CD14-positive monocyte (primary cell): ENCODE measurements at regions not wholly inside any gene's neighbourhood (a gene's known extent, or its start where the extent isn't known, plus 50 kb on each side); places are given as distances from the start of the nearest gene placed in this dataset.

Source experiments
- DNase-seq, 3 donors: peaks; one replicate each; pipeline ENCODE4 v3.0.0-alpha.2; 2011 to 2022
- H2AFZ ChIP-seq: 2 replicates; pipeline ENCODE4 v1.6.0; 2012; ENCODE audit warnings: mild to moderate bottlenecking, low read depth, low read length, inconsistent platforms; ENCODE audit not compliant: insufficient read depth, poor library complexity, severe bottlenecking
- H3K27ac ChIP-seq, 2 donors: 1 replicate in 1 of 2; 2 replicates in 1 of 2; pipeline ENCODE4 v1.5.1; 2012 to 2013; ENCODE audit warnings: low read length in 2 of 2, control low read depth in 1 of 2, inconsistent platforms in 1 of 2, low read depth in 1 of 2, mild to moderate bottlenecking in 1 of 2
- H3K27me3 ChIP-seq, 2 donors: one replicate each; pipeline versions ENCODE4 v1.6.0 to v1.6.1; 2011 to 2013; ENCODE audit warnings: low read length in 2 of 2; ENCODE audit not compliant: control insufficient read depth in 2 of 2, insufficient read depth in 2 of 2
- H3K36me3 ChIP-seq, 2 donors: replicated peaks in 1 of 2; 1 replicate in 1 of 2; 2 replicates in 1 of 2; pipeline versions ENCODE4 v1.5.1 to v1.6.1; 2012 to 2013; ENCODE audit warnings: low read length in 2 of 2, control low read depth in 1 of 2, inconsistent platforms in 1 of 2, mild to moderate bottlenecking in 1 of 2; ENCODE audit not compliant: insufficient read depth in 2 of 2, control insufficient read depth in 1 of 2
- H3K4me1 ChIP-seq, 2 donors: 1 replicate in 1 of 2; 2 replicates in 1 of 2; pipeline versions ENCODE4 v1.5.1 to v1.6.1; 2012 to 2013; ENCODE audit warnings: low read length in 2 of 2, control low read depth in 1 of 2, inconsistent platforms in 1 of 2, mild to moderate bottlenecking in 1 of 2, moderate library complexity in 1 of 2; ENCODE audit not compliant: insufficient read depth in 2 of 2, control insufficient read depth in 1 of 2
- H3K4me2 ChIP-seq: replicated peaks from 2 replicates; pipeline ENCODE3; 2012; ENCODE audit warnings: low read length, moderate library complexity, mild to moderate bottlenecking; ENCODE audit not compliant: poor library complexity, severe bottlenecking; ENCODE audit errors: extremely low read depth
- H3K4me3 ChIP-seq, 3 experiments: fragments of 200-600 bp in 1 of 3; sonication (generic) in 1 of 3; replicated peaks in 1 of 3; 1 replicate in 2 of 3; 2 replicates in 1 of 3; pipeline ENCODE4 v1.5.1; 2011 to 2013; ENCODE audit warnings: low read length in 3 of 3, mild to moderate bottlenecking in 3 of 3, control low read depth in 2 of 3, low read depth in 2 of 3, inconsistent platforms in 1 of 3, moderate library complexity in 1 of 3
- H3K79me2 ChIP-seq: 2 replicates; pipeline ENCODE4 v1.6.0; 2012; ENCODE audit warnings: mild to moderate bottlenecking, control low read depth, inconsistent platforms, low read length, moderate library complexity; ENCODE audit not compliant: insufficient read depth
- H3K9ac ChIP-seq: 2 replicates; pipeline ENCODE4 v1.6.0; 2017; ENCODE audit warnings: low read length, mild to moderate bottlenecking; ENCODE audit not compliant: insufficient read depth, poor library complexity, severe bottlenecking
- H3K9me3 ChIP-seq, 2 donors: replicated peaks in 1 of 2; 1 replicate in 1 of 2; 2 replicates in 1 of 2; pipeline versions ENCODE4 v1.5.1 to v1.6.1; 2012 to 2013; ENCODE audit warnings: low read length in 2 of 2, control low read depth in 1 of 2; ENCODE audit not compliant: control insufficient read depth in 1 of 2, insufficient read depth in 1 of 2
- H4K20me1 ChIP-seq: 2 replicates; pipeline ENCODE4 v1.6.0; 2012; ENCODE audit warnings: mild to moderate bottlenecking, low read length, control low read depth, moderate library complexity; ENCODE audit not compliant: insufficient read depth
- H3K27ac Mint-ChIP-seq, 7 donors: one replicate each; pipeline ENCODE4 v1.8.0; 2020; ENCODE audit warnings: mild to moderate bottlenecking in 7 of 7, mixed read lengths in 7 of 7, moderate library complexity in 6 of 7, inconsistent platforms in 2 of 7
- H3K27me3 Mint-ChIP-seq, 3 donors: one replicate each; pipeline ENCODE4 v1.8.0; 2021 to 2022; ENCODE audit warnings: low read depth in 3 of 3, mild to moderate bottlenecking in 3 of 3, mixed read lengths in 3 of 3, moderate library complexity in 3 of 3, inconsistent platforms in 1 of 3
- H3K36me3 Mint-ChIP-seq, 2 donors: one replicate each; pipeline ENCODE4 v1.8.0; 2020; ENCODE audit warnings: mixed read lengths in 2 of 2, inconsistent platforms in 1 of 2, mild to moderate bottlenecking in 1 of 2
- H3K4me1 Mint-ChIP-seq: one replicate; pipeline ENCODE4 v1.8.0; 2020; ENCODE audit warnings: mild to moderate bottlenecking, mixed read lengths
- H3K4me3 Mint-ChIP-seq, 2 donors: one replicate each; pipeline ENCODE4 v1.8.0; 2020; ENCODE audit warnings: mild to moderate bottlenecking in 2 of 2, mixed read lengths in 2 of 2, moderate library complexity in 1 of 2
- H3K9me3 Mint-ChIP-seq, 7 donors: one replicate each; pipeline ENCODE4 v1.8.0; 2020 to 2022; ENCODE audit warnings: mixed read lengths in 7 of 7, mild to moderate bottlenecking in 6 of 7, moderate library complexity in 6 of 7, inconsistent platforms in 2 of 7
- CTCF ChIP-seq: fragments of 200-600 bp; IDR thresholded peaks from one replicate; pipeline ENCODE4 v1.8.0; 2022; ENCODE audit warnings: antibody characterized with exemption, mild to moderate bottlenecking
- WGBS: methylation state at CpG from one replicate; pipeline ENCODE4 v1.1.5; 2013; ENCODE audit warnings: missing lambda C conversion rate; ENCODE audit not compliant: insufficient coverage; 5-methylcytosine and 5-hydroxymethylcytosine counted together
- intact Hi-C, 2 donors: fragments of 100-400 bp; cut with micrococcal nuclease; formaldehyde crosslinking; loops; one replicate each; pipeline versions ENCODE4 v1.15.0 to v1.15.1; 2023

- Histone ChIP-seq H3K27ac (no peak overlapping the region), H3K4me2 (no peak overlapping the region), H3K4me1 (no peaks in the 10 kb centered on the region), H3K79me2 (no peaks in the 10 kb centered on the region), H4K20me1 (no peaks in the 10 kb centered on the region), H3K9ac (no peak overlapping the region), H3K4me3 (no peak overlapping the region), H3K36me3 (no peaks in the 10 kb centered on the region), H3K27me3 (no peaks in the 10 kb centered on the region), H3K9me3 (no peaks in the 10 kb centered on the region), H2AFZ (no peak overlapping the region)
- DNase-seq: no peak
- H3K9me3 Mint-ChIP-seq: peaks cover 0 to 6% (median 1%) of the 10 kb centered on the region in 7 donors
- no peak overlapping the region for H3K4me3 Mint-ChIP-seq
- WGBS: 80% methylated on average over 1 of the region's 1 CpG
- H3K27me3 Mint-ChIP-seq: peaks cover 0 to 8% (median 2%) of the 10 kb centered on the region in 3 donors
- no peak for TF ChIP-seq CTCF
- peak overlapping the region in 1 of 7 donors; percentile 50 for H3K27ac Mint-ChIP-seq
- intact Hi-C loops: no loop called here
- no peaks in the 10 kb centered on the region for H3K36me3 Mint-ChIP-seq
- H3K4me1 Mint-ChIP-seq: no peaks in the 10 kb centered on the region
Measured at GRCh38 chr4:14894392-14895292, 107.6 kb upstream of the CPEB2 start.

GRCh38 chr4:14896656-14897175 lies 105.6 kb upstream of the CPEB2 start:
- Mint-ChIP-seq H3K27me3 (peaks cover 0 to 8% (median 2%) of the 10 kb centered on the region in 3 donors), H3K9me3 (peaks cover 0 to 6% (median 1%) of the 10 kb centered on the region in 7 donors)

More at GRCh38 chr4:14896656-14897175, 105.6 kb upstream of the CPEB2 start:
- H3K4me1 Mint-ChIP-seq: no peaks in the 10 kb centered on the region
- 100% methylated on average over 2 of the region's 2 CpGs for WGBS
- no peaks in the 10 kb centered on the region for H3K27me3 ChIP-seq
- no peak overlapping the region for H3K4me3 ChIP-seq
- no peak overlapping the region for H3K9ac ChIP-seq
- intact Hi-C loops: no loop called here
- H3K4me2 ChIP-seq: no peak overlapping the region
- no peak overlapping the region for H3K27ac ChIP-seq
- no peaks in the 10 kb centered on the region for H3K9me3 ChIP-seq
- H2AFZ ChIP-seq: no peak overlapping the region
- TF ChIP-seq CTCF: no peak
- no peaks in the 10 kb centered on the region for H3K36me3 Mint-ChIP-seq
- no peak for DNase-seq
- H3K4me1 ChIP-seq: no peaks in the 10 kb centered on the region
- no peaks in the 10 kb centered on the region for H4K20me1 ChIP-seq
- no peaks in the 10 kb centered on the region for H3K79me2 ChIP-seq
- H3K36me3 ChIP-seq: no peaks in the 10 kb centered on the region
- no peak overlapping the region for H3K4me3 Mint-ChIP-seq
- H3K27ac Mint-ChIP-seq: no peak overlapping the region
